ENCODE measurements at regions not wholly inside any gene's neighbourhood (a gene's known extent, or its start where the extent isn't known, plus 50 kb on each side); places are given as distances from the start of the nearest gene placed in this dataset.

GRCh38 chr7:109213081-109213480 lies 643.4 kb downstream of the DNAJB9 start:
- no peaks in the 10 kb centered on the region for H3K9me3 ChIP-seq
- no peak for TF ChIP-seq CTCF (IDR thresholded peaks at IDR 0.05)
- no peak overlapping the region for H3K4me3 ChIP-seq
- no peak overlapping the region for H3K27ac ChIP-seq
- H3K27me3 ChIP-seq: no peaks in the 10 kb centered on the region
- H3K4me1 ChIP-seq: no peaks in the 10 kb centered on the region
- intact Hi-C loops (cut with DNase I; ENCODE audit: low total_unique reads): no loop called here
- H3K36me3 ChIP-seq: no peaks in the 10 kb centered on the region
- no peak for DNase-seq

GRCh38 chr7:109215341-109215740 lies 645.7 kb downstream of the DNAJB9 start:
- no peaks in the 10 kb centered on the region for H3K36me3 ChIP-seq
- intact Hi-C loops (cut with DNase I; ENCODE audit: low total_unique reads): no loop called here
- H3K27ac ChIP-seq: no peak overlapping the region

GRCh38 chr7:109224100-109224499 lies 654.4 kb downstream of the DNAJB9 start:
- no peaks in the 10 kb centered on the region for H3K4me1 ChIP-seq
- H3K9me3 ChIP-seq: no peaks in the 10 kb centered on the region
- H3K27me3 ChIP-seq: no peaks in the 10 kb centered on the region
- intact Hi-C loops (cut with DNase I; ENCODE audit: low total_unique reads): no loop called here
- no peak overlapping the region for H3K27ac ChIP-seq
- no peaks in the 10 kb centered on the region for H3K36me3 ChIP-seq
- no peak overlapping the region for H3K4me3 ChIP-seq
- DNase-seq: no peak
- no peak for TF ChIP-seq CTCF (IDR thresholded peaks at IDR 0.05)

More at GRCh38 chr7:109215341-109215740, 645.7 kb downstream of the DNAJB9 start:
- Histone ChIP-seq H3K27me3 (no peaks in the 10 kb centered on the region), H3K9me3 (no peaks in the 10 kb centered on the region), H3K4me3 (no peak overlapping the region), H3K4me1 (no peaks in the 10 kb centered on the region)
- no peak for TF ChIP-seq CTCF (IDR thresholded peaks at IDR 0.05)
- DNase-seq: no peak

GRCh38 chr7:109226699-109227098 lies 657.0 kb downstream of the DNAJB9 start:
- no peak for TF ChIP-seq CTCF (IDR thresholded peaks at IDR 0.05)
- no peak for DNase-seq
- no peaks in the 10 kb centered on the region for H3K9me3 ChIP-seq
- H3K4me3 ChIP-seq: no peak overlapping the region
- intact Hi-C loops (cut with DNase I; ENCODE audit: low total_unique reads): no loop called here
- no peak overlapping the region for H3K27ac ChIP-seq
- no peaks in the 10 kb centered on the region for H3K27me3 ChIP-seq
- H3K4me1 ChIP-seq: no peaks in the 10 kb centered on the region
- H3K36me3 ChIP-seq: no peaks in the 10 kb centered on the region

- no peak for DNase-seq
- H3K4me1 ChIP-seq: no peaks in the 10 kb centered on the region
- TF ChIP-seq CTCF (IDR thresholded peaks at IDR 0.05): no peak
- no peaks in the 10 kb centered on the region for H3K36me3 ChIP-seq
- intact Hi-C loops (cut with DNase I; ENCODE audit: low total_unique reads): no loop called here
- no peak overlapping the region for H3K27ac ChIP-seq
- H3K27me3 ChIP-seq: no peaks in the 10 kb centered on the region
- H3K4me3 ChIP-seq: no peak overlapping the region
- no peaks in the 10 kb centered on the region for H3K9me3 ChIP-seq
These were observed 665.6 kb downstream of the DNAJB9 start for GRCh38 chr7:109235316-109235715.

Data from tibial artery (tissue), 4 donors.